C4-2B (cell line): ENCODE measurements at regions not wholly inside any gene's neighbourhood (a gene's known extent, or its start where the extent isn't known, plus 50 kb on each side); places are given as distances from the start of the nearest gene placed in this dataset.

Experiments used
- H3K27ac ChIP-seq: fragments of 450-650 bp; 2 replicates; pipeline ENCODE4 v1.5.1; 2017
- CTCF ChIP-seq: fragments of 450-650 bp; conservative IDR thresholded peaks from 2 replicates; pipeline ENCODE4 v1.5.1; 2017; ENCODE audit warnings: mild to moderate bottlenecking
- ZFX ChIP-seq: fragments of 450-650 bp; IDR thresholded peaks from 2 replicates; pipeline ENCODE4 v1.6.1; 2017

DNA sequence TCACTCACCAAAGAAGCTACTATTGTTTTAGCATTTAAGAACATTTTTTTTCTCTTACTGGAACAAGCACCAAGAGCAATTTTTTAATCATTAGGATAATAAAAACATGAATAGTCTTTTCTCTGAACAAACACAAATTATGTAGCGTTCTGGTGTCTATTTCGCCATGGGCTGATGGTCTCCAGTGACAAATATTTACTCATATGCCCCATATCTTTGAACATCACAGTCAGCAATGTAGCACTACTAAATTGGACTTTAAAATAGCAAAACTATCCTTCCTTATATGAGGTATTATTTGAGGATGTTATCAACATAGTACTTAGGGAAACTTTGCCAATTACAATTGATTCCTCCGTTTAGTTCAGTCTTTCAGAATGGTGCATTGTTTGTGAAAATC lies 1326.0 kb upstream of the ZEB2 start:
- TF ChIP-seq CTCF: no peak
- H3K27ac ChIP-seq: no peak overlapping the region

- no peak overlapping the region for H3K27ac ChIP-seq
- TF ChIP-seq CTCF (no peak), ZFX (no peak)
Measured at GRCh38 chr2:145845207-145845894, 1325.4 kb upstream of the ZEB2 start.

DNA sequence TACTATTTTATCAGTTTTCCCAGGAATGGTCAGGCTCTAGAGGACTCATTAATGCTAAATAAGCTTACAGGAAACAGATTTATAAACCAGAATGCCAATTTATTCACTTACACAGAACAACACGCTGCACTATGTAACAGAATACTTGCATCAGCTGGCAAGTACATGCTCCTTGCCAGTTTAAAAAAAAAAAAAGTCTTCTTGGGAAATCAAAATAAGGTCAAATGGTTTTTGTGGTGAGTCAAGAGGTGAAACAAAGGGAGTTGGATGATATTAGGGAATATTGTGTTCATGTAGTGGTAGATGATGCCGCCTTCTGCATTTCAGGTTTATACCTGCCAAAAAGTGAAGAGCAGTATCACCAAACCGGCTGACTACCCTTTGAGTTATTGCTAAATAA lies 1322.1 kb upstream of the ZEB2 start:
- no peak overlapping the region for H3K27ac ChIP-seq
- TF ChIP-seq CTCF (no peak), ZFX (no peak)

DNA sequence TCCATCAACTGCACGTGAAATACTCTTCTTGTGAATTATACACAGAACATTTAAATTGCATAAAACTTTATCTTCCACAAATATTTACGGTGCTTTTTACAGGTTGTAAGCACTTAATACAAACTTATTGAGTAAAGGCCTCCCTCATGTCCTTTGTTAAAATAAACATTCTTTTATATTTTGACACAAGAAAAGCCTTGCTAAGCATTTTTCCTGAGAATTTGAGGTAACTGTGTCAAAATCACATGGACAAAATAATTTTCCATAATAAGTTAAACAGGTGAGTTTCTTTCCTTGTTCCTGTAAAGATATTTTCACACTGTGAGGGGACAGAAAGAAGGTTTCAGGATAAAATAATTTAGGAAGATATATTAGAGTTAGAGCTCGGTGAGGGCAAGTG lies 1317.1 kb upstream of the ZEB2 start:
- TF ChIP-seq ZFX (no peak), CTCF (no peak)
- H3K27ac ChIP-seq: no peak overlapping the region

- TF ChIP-seq ZFX (no peak), CTCF (no peak)
- no peak overlapping the region for H3K27ac ChIP-seq
Measured at GRCh38 chr2:145835665-145836064, 1315.7 kb upstream of the ZEB2 start.

- TF ChIP-seq ZFX: no peak
- TF ChIP-seq CTCF: no peak
- no peak overlapping the region for H3K27ac ChIP-seq
Measured at GRCh38 chr2:145832681-145833080, 1312.8 kb upstream of the ZEB2 start.

GRCh38 chr2:145829931-145830330 lies 1310.0 kb upstream of the ZEB2 start:
- H3K27ac ChIP-seq: no peak overlapping the region
- TF ChIP-seq CTCF: no peak
- no peak for TF ChIP-seq ZFX
